Chondrocyte (in vitro differentiated cells): ENCODE measurements at regions not wholly inside any gene's neighbourhood (a gene's known extent, or its start where the extent isn't known, plus 50 kb on each side); places are given as distances from the start of the nearest gene placed in this dataset.

Experiments used
- DNase-seq: peaks from one replicate; pipeline ENCODE4 v3.0.0; 2021; ENCODE audit warnings: mixed read lengths, low spot score
- H3K27ac Mint-ChIP-seq: one replicate; pipeline ENCODE4 v1.8.0; 2021; ENCODE audit warnings: mild to moderate bottlenecking, moderate library complexity, mixed read lengths; ENCODE audit not compliant: unreplicated experiment
- H3K27me3 Mint-ChIP-seq: 2 replicates; pipeline ENCODE4 v1.8.0; 2021; ENCODE audit warnings: low read depth, mixed read lengths
- H3K36me3 Mint-ChIP-seq: 2 replicates; pipeline ENCODE4 v1.8.0; 2021; ENCODE audit warnings: low read depth, mixed read lengths
- H3K4me1 Mint-ChIP-seq: 2 replicates; pipeline ENCODE4 v1.8.0; 2021; ENCODE audit warnings: low read depth, mild to moderate bottlenecking, mixed read lengths
- H3K4me3 Mint-ChIP-seq: one replicate; pipeline ENCODE4 v1.8.0; 2021; ENCODE audit warnings: mild to moderate bottlenecking, moderate library complexity, mixed read lengths; ENCODE audit not compliant: unreplicated experiment
- H3K9me3 Mint-ChIP-seq: 2 replicates; pipeline ENCODE4 v1.8.0; 2021; ENCODE audit warnings: low read depth, mixed read lengths
- CTCF ChIP-seq: fragments of 200-600 bp; sonication (generic); IDR thresholded peaks from 2 replicates; pipeline ENCODE4 v1.5.0; 2021; ENCODE audit warnings: antibody characterized with exemption, mild to moderate bottlenecking, moderate library complexity

GRCh38 chr10:9994131-9994530 lies 1023.5 kb upstream of the CELF2 start:
- Mint-ChIP-seq H3K4me3 (no peak overlapping the region), H3K27ac (no peak overlapping the region), H3K36me3 (no peaks in the 10 kb centered on the region), H3K27me3 (no peaks in the 10 kb centered on the region), H3K9me3 (peaks cover 7% of the 10 kb centered on the region), H3K4me1 (peaks cover 5% of the 10 kb centered on the region)
- TF ChIP-seq CTCF, result no peak
- no peak for DNase-seq

- TF ChIP-seq CTCF, result no peak
- H3K36me3 Mint-ChIP-seq, result no peaks in the 10 kb centered on the region
- DNase-seq, result no peak
- H3K9me3 Mint-ChIP-seq, result peaks cover 7% of the 10 kb centered on the region
- no peaks in the 10 kb centered on the region for H3K27me3 Mint-ChIP-seq
- H3K4me3 Mint-ChIP-seq, result no peak overlapping the region
- H3K27ac Mint-ChIP-seq, result no peak overlapping the region
- H3K4me1 Mint-ChIP-seq, result no peaks in the 10 kb centered on the region
These were observed 1018.0 kb upstream of the CELF2 start for GRCh38 chr10:9999627-10000026.

GRCh38 chr10:10007957-10008356 lies 1009.7 kb upstream of the CELF2 start:
- TF ChIP-seq CTCF, result no peak
- no peak for DNase-seq
- H3K9me3 Mint-ChIP-seq, result no peaks in the 10 kb centered on the region
- no peak overlapping the region for H3K4me3 Mint-ChIP-seq
- H3K27me3 Mint-ChIP-seq, result peaks cover 3% of the 10 kb centered on the region
- H3K36me3 Mint-ChIP-seq, result no peaks in the 10 kb centered on the region
- H3K27ac Mint-ChIP-seq, result no peak overlapping the region
- H3K4me1 Mint-ChIP-seq, result no peaks in the 10 kb centered on the region

GRCh38 chr10:10010397-10010796 lies 1007.3 kb upstream of the CELF2 start:
- no peak overlapping the region for H3K27ac Mint-ChIP-seq

GRCh38 chr10:10014846-10015245 lies 1002.8 kb upstream of the CELF2 start:
- TF ChIP-seq CTCF, result no peak
- Mint-ChIP-seq H3K27ac (no peak overlapping the region), H3K4me1 (no peaks in the 10 kb centered on the region), H3K27me3 (no peaks in the 10 kb centered on the region), H3K4me3 (no peak overlapping the region), H3K9me3 (peaks cover 9% of the 10 kb centered on the region), H3K36me3 (peaks cover 2% of the 10 kb centered on the region)
- DNase-seq, result no peak

More at GRCh38 chr10:10010397-10010796, 1007.3 kb upstream of the CELF2 start:
- no peak for DNase-seq
- TF ChIP-seq CTCF, result no peak
- H3K4me1 Mint-ChIP-seq, result no peaks in the 10 kb centered on the region
- no peaks in the 10 kb centered on the region for H3K9me3 Mint-ChIP-seq
- H3K4me3 Mint-ChIP-seq, result no peak overlapping the region
- H3K36me3 Mint-ChIP-seq, result no peaks in the 10 kb centered on the region
- H3K27me3 Mint-ChIP-seq, result peaks cover 3% of the 10 kb centered on the region
